22Rv1 (cell line): ENCODE measurements at regions not wholly inside any gene's neighbourhood (a gene's known extent, or its start where the extent isn't known, plus 50 kb on each side); places are given as distances from the start of the nearest gene placed in this dataset.

Experiments used
- CTCF ChIP-seq: fragments of 450-650 bp; IDR thresholded peaks from 2 replicates; pipeline ENCODE4 v1.5.1; 2017; ENCODE audit warnings: mild to moderate bottlenecking
- ZFX ChIP-seq: fragments of 450-650 bp; IDR thresholded peaks from 2 replicates; pipeline ENCODE4 v1.6.1; 2017; ENCODE audit warnings: antibody characterized with exemption, borderline replicate concordance

DNA sequence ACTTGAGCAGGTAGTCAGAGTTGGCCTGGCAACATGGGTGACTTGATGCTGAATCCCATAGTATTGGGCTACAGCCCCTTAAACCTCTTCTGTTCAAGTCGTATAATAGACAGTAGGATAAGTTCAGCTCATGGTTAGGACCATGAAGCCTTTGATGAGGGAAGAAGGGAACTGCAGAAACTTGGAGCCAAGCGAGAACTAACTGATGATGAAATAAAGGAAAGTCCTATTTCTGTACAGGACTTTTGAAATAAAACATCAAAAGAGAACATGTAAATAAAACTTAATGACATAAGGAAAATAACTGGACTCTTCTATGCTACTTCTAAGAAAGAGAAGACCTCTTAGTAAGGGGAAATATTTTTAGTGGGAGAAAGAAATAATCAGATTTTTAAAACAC lies 51.2 kb upstream of the UGP2 start:
- TF ChIP-seq CTCF, result no peak
- no peak for TF ChIP-seq ZFX
